NB4 (cell line): ENCODE measurements at regions not wholly inside any gene's neighbourhood (a gene's known extent, or its start where the extent isn't known, plus 50 kb on each side); places are given as distances from the start of the nearest gene placed in this dataset.

Source experiments
- CTCF ChIP-seq: IDR thresholded peaks from one replicate; pipeline ENCODE4 v1.5.1; 2012; ENCODE audit warnings: low read depth, low read length
- POLR2A ChIP-seq: IDR thresholded peaks from 2 replicates; pipeline ENCODE4 v1.6.1; 2011; ENCODE audit warnings: mild to moderate bottlenecking; ENCODE audit not compliant: insufficient read length; ENCODE audit errors: extremely low read depth
- TF ChIP-seq, protein P1 (sequence below): IDR thresholded peaks from 2 replicates; pipeline ENCODE4 v1.6.1; 2011; ENCODE audit warnings: low read depth, low read length

GRCh38 chr15:39488516-39488915 is 92.4 kb upstream of the THBS1 start:
- TF ChIP-seq CTCF (no peak), POLR2A (no peak)
- TF ChIP-seq, protein P1, sequence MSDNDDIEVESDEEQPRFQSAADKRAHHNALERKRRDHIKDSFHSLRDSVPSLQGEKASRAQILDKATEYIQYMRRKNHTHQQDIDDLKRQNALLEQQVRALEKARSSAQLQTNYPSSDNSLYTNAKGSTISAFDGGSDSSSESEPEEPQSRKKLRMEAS, result no peak
